ENCODE measurements at regions not wholly inside any gene's neighbourhood (a gene's known extent, or its start where the extent isn't known, plus 50 kb on each side); places are given as distances from the start of the nearest gene placed in this dataset.
"Not testable (repeated sequence)": the region's sequence is repeated elsewhere in the genome, so short reads cannot be mapped to it uniquely, and the experiment has no call there.

- TF ChIP-seq, protein P1, sequence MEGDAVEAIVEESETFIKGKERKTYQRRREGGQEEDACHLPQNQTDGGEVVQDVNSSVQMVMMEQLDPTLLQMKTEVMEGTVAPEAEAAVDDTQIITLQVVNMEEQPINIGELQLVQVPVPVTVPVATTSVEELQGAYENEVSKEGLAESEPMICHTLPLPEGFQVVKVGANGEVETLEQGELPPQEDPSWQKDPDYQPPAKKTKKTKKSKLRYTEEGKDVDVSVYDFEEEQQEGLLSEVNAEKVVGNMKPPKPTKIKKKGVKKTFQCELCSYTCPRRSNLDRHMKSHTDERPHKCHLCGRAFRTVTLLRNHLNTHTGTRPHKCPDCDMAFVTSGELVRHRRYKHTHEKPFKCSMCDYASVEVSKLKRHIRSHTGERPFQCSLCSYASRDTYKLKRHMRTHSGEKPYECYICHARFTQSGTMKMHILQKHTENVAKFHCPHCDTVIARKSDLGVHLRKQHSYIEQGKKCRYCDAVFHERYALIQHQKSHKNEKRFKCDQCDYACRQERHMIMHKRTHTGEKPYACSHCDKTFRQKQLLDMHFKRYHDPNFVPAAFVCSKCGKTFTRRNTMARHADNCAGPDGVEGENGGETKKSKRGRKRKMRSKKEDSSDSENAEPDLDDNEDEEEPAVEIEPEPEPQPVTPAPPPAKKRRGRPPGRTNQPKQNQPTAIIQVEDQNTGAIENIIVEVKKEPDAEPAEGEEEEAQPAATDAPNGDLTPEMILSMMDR (IDR thresholded peaks at IDR 0.05): not testable (repeated sequence)
- TF ChIP-seq POLR2A (IDR thresholded peaks at IDR 0.05): not testable (repeated sequence)
Measured at GRCh38 chr5:126058392-126058791, 364.8 kb upstream of the GRAMD2B start.
